OCI-M2 (cell line): ENCODE measurements at regions not wholly inside any gene's neighbourhood (a gene's known extent, or its start where the extent isn't known, plus 50 kb on each side); places are given as distances from the start of the nearest gene placed in this dataset.

Experiments
- DNase-seq: peaks from one replicate; lab custom pipeline; 2025; ENCODE audit not compliant: unreplicated experiment; lab: John Stamatoyannopoulos, UW

DNA sequence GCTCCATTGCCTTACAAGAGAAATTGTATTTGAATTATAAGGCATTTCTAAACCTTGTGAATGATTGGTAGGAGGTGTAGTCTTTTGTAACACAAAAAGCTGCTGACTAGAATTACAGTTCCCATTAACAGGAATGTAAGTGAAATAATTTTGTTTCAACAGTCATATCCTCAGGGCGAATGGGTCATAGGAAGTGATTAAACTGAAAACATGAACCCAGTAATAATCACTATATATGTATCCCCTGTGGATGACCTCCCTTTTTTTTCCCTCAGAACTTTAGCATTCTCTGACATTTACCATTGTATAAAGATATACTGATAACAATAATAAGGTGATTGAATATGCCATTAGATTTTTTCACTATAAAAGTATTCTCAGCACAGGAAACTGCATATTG, 312.3 kb downstream of the ATP23 start:
- no peak for DNase-seq

DNA sequence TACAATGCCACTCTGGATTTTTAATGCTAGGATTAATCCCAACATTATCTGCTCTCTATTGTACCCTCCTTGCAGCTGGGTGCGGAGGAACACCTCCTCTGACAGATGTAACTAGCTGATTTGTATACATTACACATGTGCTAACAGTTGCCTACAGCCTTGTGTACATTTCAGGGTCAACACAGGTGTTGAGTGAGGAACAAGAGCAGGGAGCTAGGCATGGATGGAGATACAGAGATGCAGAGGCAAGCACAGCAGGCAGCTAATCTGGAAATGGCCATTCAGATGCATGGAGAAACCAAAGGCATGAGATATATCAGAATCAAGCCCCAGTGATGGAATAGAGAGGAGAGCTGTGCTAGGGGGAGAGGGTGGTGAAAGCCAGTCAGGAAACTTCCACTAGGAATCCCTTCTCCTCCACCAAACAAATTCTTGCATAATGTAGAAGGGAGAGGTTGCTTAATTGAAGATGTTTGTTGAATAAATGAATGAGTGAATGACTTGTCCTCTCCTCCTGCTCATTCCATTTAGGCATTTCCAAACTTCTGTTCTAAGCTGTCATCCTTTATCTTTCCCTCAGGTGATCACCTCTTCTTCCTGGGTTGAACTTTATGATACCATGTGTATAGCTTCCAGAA, 313.2 kb downstream of the ATP23 start:
- no peak for DNase-seq

DNA sequence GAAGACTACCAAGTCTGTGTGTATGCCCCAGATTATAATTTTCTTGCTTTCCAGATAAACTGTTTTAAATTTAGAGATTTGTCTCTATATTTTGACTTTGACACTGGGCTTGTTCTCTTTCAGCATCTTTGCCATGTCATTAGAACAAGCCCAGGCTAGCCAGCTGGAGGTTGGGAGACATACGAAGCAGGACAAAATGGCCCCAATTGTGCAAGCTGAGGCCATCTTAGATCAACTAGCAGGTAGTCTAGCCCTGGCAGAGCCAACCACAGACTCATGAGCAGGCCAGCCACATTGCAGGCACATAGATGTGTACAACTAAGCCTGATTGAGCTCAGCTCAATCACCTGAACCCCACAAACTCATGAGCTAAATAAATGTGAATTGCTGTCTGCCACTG, 321.4 kb downstream of the ATP23 start:
- DNase-seq: no peak

DNA sequence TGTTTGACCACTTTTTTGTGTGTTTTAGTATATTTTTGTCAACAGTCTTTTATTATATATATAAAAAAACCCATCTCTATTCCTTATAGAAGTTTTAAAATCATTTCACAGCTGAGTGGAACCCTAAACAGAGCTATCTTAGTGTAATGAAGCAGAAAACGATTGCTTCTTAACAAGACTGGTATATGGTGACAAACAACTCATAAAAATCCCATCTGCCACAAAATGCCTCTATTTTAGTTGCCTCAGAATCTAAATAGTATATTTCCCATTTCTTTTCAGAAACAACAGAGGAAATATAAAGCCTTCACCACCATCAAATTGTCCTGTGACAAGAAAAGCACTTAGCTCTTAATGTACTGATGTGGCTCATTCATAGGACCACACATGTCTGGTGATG, 322.4 kb downstream of the ATP23 start:
- no peak for DNase-seq

DNA sequence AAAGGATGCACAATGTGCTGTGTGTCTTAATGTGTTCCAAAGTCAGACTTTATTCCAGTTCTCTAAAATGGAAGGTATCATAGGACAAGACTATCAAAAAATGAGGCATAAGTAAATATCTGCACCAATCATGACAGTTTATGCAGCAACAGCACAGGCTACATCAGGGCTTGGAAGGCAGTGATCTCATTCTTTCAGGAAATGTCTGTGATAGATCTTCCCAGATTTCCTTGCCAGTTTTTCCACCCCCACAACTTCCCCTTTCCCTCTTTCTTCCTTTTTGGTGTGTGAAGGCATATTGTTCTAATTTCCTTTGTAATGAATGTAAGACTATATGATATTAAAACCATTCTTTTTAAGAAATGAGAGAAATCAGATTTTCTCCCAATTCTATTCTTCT, 326.7 kb downstream of the ATP23 start:
- no peak for DNase-seq

DNA sequence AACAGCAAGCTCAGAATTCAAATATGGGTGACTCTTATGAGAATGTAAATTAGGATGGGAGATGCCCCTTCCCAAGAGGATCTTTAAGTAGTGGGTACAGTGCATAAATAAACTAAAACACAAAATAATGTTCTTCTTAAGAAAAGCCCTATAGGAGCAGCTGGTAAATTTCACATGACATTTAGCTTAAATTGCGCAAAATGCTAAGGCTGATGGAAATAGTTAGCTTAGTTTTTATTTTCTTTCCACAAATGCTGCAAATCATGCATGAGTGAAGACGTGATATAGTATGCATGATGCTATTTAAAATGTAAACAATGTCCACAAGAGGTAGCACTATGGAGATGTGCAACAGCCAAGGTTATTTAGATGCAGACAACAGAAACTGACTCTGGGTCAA, 328.1 kb downstream of the ATP23 start:
- no peak for DNase-seq

DNA sequence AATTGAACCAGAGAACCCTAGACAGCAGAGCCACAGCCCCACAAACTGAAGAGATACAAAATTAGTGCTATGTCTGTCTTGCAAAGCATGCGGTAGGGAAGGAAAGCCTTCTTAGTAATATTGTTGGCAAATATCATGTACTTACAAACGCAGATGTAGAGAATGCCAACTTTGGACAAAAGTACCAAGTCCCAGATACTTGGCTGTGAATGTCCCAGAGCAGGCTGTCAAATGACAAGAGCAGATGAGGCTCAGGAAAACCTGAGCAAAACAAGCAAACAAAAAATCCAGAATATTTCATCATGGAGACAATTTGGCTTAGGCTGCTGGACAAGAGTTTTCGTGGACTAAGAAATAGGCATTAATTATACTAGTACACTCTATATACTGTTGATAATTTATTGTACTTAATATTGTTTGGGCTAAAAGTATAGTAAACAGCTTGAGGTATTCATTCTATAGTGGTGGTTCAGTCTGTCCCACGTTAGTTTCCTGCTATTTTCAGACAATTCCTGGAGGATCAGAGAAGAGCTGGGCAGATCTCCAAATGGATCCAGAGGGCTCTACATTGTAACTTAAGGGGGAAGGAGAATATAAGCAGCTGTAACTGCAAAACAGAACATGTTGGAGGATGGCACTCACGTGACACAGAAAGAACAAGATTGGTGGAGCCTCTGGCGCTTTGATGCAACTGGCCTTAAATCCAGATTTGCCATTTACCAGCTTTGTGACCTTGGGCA, 329.8 kb downstream of the ATP23 start:
- DNase-seq: no peak

DNA sequence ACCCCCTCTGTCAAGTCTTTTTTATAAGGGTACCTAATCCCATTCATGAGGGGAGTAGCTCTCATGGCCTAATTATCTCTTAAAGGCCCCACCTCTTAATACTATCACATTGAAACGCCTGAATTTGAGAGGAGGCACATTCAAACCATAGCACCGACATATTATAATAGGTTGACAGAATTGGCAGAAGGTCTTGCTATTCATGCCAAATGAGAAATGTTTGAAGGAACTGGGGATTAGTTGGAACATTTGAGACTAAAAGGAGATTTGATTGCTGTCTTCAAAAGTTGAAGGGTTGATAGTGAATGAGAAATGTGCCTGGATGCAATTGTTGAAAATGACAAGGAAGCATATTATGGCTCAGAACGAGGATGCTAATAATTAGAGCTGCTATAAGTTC, 331.1 kb downstream of the ATP23 start:
- no peak for DNase-seq

DNA sequence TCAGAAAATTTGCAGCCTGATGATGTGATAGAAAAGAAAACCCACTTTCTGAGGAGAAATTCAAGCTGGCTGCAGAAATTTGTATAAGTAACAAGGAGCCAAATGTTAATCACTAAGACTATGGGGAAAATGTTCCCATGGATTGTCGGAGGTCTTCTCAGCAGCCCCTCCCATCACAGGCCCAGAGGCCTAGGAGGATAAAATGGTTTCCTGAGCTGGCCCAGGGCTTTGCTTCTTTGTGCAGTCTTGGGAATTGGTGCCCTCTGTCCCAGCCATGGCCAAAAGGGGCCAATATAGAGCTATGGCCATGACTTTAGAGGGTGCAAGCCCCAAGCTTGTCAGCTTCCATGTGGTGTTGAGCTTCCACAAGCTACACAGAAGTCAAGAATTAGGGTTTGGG, 335.9 kb downstream of the ATP23 start:
- DNase-seq: no peak

DNA sequence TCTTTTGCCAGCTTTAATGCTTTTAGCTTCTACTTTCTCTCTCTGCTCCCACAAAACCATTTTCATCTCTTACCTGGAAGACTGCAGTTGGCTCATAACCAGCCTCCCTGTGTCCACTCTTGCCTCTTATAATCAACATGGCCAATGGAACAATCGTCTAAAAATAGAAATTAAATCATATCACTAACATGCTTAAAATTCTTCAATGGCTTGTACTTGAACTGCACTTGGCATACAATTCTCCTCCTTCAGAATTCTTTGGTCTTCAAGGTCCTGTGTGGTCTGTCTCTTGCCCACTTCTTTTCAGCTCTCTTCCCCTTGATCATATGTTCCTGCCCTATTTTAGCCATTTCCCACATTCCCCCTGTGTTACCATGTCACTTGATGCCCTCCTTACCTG, 342.2 kb downstream of the ATP23 start:
- DNase-seq: no peak

DNA sequence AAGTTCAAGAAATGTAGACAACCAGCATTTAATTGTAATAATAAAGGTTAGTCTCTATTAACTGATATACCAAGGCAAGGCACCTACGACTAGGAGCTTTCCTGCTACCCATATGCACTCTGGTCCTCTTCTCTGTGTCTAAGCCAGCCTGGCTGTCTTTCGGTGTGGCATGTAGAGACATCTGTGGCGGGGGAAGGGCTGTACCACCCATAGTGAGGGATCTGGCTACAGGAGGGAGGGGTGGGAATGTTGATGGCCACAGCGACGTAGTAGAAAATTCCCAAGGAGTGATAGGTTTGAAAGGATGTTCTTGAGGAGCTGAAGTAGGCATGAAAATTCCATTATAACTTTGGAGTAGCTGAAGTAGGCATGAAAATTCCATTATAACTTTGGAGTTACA, 344.2 kb downstream of the ATP23 start:
- no peak for DNase-seq

DNA sequence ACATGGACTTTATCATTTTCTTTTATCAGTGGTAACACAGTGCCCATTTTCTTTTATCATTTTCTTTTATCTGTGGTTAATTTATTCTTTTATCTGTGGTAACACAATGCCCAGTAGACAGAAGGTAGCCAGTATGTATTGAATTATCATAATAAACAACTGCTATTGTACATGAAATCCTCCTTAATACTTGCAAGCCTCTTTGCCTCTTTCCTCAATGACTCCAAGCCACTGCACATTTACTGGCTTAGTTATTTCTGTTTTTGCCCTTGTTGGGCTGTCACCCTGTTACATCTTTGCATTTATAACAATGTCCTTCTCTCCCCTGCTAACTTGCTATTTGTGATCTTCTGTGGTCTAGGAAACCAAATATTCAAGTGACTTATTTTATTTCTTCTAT, 345.0 kb downstream of the ATP23 start:
- no peak for DNase-seq

DNA sequence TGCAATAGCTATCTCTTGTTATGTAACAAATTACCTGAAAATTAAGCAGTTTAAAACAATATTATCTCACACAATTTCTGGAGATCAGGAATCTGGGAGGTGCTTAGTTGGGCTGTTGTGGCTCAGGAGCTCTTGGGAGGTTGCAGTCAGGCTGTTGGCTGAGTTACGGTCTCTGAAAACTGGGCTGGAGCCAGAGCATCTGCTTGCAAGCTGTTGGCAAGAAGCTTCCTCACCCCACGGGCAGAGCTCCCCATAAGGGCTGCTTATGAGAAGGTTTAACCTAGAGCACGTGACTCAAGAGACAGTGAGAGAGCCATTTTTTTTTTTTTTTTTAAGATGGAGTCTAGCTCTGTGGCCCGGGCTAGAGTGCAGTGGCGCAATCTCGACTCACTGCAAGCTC, 346.8 kb downstream of the ATP23 start:
- no peak for DNase-seq

DNA sequence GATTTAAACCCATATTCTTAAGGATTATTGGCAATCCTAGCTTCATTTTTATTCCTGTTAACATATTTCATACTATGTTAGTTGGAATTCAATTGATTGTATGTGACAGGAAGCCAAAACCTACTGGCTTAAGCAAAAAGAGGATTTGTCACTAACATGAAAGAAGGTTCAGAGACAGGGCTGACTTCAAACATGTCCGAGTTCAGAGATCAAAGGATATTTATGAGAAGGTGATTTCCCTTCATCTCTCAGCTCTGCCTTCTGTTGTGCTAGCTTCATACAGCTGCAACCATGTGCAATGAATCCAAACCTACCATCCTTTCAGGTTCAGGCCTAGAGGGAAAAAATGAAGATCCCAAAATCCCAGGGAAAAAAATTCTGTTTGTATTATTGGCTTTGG, 349.7 kb downstream of the ATP23 start:
- DNase-seq: no peak

DNA sequence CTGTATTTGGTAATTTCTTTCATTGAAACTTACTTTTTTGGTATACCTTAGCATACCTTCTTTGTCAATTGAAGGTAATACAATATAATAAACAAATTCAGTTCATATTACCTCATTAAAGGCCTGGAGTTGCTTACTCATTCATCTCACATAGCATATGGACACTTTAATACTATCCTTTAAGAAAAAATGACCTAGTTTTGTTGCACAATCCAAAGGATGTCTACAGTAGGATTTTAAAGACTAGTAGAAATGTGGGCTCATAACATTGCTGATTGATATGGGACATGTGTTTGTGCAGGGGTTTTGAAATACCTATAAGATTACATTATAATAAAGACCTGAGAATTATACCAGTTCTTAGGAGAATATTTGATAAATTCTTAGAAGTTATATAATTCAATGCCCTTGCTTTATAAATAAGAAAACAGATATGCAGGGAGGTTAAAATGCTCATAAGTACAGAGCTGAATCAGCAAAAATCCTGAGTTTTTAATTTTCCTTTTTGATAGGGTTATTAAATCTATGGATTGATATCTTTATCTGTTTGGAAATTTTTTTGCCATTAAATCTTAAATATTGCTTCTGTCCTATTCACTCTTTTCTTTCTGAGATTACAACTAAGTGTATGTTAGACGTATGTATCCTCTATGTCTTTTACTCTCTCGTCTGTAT, 352.1 kb downstream of the ATP23 start:
- no peak for DNase-seq

DNA sequence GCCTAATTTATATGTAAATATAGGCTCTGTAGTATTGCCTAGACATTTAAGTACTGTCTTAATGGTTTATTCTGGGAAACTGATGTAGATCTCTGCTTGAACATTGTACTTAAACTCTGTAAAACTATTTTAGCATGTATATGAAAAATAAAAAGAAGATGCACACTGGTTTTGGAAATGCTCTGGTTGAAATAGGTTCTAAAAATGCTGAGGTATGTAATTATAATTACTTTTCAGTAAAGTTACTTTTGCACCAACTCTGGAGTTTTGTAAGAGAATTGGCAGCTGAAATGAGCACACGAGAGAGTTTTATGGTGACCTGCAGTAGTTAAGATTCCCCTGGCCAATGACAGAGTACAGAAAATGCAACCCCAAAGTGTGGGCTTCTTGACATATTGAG, 353.9 kb downstream of the ATP23 start:
- no peak for DNase-seq

DNA sequence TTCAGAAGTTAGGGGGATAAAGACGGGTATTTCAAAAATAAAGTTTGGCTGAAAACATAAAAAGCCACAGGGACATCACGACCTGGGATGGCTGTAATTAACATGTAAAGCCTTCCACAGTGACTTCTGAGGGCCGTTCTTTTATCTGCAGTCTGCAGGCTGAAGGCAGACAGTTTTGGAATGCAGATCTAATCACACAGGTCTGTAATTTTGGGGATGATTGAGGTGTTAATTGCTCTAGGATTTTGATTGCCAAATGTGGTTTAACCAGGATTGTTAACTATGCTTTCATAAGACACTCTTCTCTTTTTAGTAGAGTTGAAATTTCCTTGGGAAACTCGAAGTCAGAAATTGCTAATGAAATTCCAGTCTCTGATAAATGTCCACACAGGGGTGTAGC, 355.5 kb downstream of the ATP23 start:
- DNase-seq: no peak

DNA sequence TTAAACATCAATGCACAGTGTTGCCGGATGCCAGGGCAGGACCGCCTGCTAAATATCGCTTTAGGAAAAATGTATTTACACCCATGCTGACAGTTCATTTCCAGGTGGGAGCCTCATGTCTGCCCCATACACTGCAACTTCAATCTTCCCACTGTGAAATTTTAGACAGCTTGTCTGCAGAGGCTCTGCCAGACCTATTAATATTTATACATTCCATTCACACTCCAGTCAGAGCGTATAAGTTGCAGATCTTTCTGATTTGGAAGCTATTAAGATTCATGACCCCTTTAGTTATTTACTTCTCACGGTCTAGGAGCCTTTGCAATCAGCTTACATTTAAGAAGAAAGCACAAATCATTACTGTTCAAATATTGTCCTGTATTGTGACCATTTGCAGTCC, 357.4 kb downstream of the ATP23 start:
- DNase-seq: no peak

DNA sequence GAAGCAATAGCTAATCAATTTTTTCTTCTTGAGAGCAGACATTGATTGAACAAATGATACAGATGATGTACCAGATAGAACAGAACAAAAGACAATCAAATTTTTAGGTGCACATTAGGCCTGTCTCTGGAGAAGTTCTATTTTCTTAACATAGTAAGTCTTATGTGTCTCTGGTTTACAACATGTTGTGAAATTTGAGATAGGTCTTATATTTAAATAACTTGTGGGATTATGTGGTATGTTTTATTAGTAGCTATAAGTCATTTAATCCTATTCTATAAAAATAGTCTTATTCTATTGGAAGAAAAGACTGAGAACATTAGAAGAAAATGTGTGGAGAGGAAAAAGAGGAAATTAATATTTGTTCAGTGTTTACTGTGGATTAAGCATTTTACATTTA, 358.0 kb downstream of the ATP23 start:
- DNase-seq: no peak

DNA sequence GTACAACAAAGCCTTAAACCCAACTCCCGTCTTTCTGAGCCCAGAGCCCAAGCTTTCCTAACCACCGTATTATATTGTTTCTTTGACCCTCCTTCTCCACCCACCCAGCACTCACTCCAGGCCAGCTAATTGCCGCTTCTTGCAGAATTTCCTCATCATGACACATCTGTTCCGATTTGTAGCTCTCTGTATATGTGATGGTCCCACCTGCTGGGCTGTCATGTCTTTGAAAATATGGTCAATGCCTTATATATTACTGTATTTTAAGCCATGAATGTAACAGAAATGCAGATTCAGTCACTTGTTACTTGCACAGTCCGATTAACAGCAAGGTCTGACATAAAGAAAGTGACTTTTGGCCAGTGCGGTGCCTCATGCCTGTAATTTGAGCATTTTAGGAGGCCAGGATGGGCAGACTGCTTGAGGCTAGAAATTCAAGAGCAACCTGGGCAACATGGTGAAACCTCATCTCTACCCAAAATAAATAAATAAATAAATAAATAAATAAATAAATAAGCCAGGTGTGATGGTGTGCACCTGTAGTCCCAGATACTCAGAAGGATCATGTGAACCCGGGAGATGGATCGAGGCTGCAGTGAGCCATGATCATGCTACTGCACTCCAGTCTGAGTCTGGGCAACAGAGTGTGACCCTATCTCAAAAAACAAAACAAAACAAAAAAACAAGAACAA, 359.8 kb downstream of the ATP23 start:
- DNase-seq: no peak

DNA sequence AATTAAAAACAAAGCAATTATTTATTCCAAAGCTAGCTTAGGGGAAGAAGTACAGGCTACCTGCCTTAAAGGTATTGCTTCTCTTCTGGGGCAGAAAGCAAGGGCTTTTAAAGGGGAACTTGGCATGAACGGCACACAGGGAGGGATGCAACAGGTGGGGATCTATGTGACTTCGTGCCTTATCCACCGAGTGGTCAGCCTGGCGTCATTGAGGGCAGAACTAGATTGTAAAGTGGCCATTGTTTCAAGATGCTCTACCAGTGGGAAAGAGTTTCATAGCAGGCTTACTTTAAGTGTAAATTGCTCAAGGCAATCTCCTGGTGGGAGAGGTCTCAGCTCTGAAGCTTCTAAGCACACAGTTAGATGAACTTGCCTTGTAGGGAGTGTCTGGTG, 360.4 kb downstream of the ATP23 start:
- DNase-seq: no peak

DNA sequence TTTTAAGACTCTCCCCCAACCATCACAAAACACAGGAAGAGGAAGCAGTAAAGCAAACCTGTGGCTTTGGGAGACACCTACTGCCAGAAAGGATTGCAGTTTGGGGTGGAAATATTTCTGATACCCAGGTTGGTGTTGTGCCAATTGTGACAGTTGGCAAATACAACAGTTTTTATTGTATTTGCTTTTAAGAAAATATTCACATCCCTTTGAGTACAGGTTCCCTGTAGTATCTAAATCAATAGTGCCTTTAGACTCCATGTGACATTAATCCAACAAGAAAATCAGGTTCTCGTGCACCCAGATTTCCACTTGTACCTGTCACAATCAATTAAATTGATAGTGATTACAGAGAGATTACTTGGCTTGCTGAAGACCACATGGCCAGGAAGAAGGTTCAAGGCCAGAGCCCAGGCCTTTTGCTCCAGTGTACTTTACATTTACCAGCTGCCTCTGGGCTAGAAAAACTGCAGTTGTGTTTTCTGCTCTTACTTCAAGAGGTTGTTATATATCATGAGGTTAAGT, 361.2 kb downstream of the ATP23 start:
- no peak for DNase-seq
